Panc1 (cell line): ENCODE measurements at regions not wholly inside any gene's neighbourhood (a gene's known extent, or its start where the extent isn't known, plus 50 kb on each side); places are given as distances from the start of the nearest gene placed in this dataset.

Experiments used
- ATAC-seq: fragments of 200-7000 bp; cut with Tn5 transposase; 2 replicates; pipeline ENCODE4 v1.9.1; 2020; ENCODE audit warnings: mild to moderate bottlenecking, moderate library complexity
- BruUV-seq: library from RNA; stranded (reverse); fragments of 400-500 nt; replicated peaks from 2 replicates; lab custom pipeline; 2021; lab: Mats Ljungman, UMichigan
- CTCF ChIA-PET: fragments of 300-600 bp; sonication (Branson Sonifier 250); formaldehyde crosslinking; loops from one replicate; lab custom pipeline; 2022; ENCODE audit warnings: antibody characterized with exemption; lab: Charles Lee
- POLR2A ChIA-PET: fragments of 300-600 bp; sonication (Branson Sonifier 250); formaldehyde crosslinking; loops from one replicate; lab custom pipeline; 2022; ENCODE audit warnings: antibody characterized with exemption; lab: Charles Lee
- DNase-seq: peaks from one replicate; pipeline ENCODE4 v3.0.0-alpha.2; 2010; ENCODE audit warnings: low read depth, low spot score
- H3K27ac ChIP-seq: 2 replicates; pipeline ENCODE4 v1.5.1; 2011; ENCODE audit warnings: mild to moderate bottlenecking, low read length, inconsistent platforms
- H3K27me3 ChIP-seq: fragments of 200-500 bp; sonication (Bioruptor generic); 2 replicates; pipeline ENCODE4 v1.6.0; 2014; ENCODE audit warnings: low read length, inconsistent platforms; ENCODE audit not compliant: control insufficient read depth, insufficient read depth
- H3K36me3 ChIP-seq: fragments of 200-500 bp; sonication (Bioruptor generic); 2 replicates; pipeline ENCODE4 v1.5.1; 2014; ENCODE audit warnings: inconsistent platforms, mild to moderate bottlenecking, low read length, moderate library complexity; ENCODE audit not compliant: control insufficient read depth, insufficient read depth
- H3K4me1 ChIP-seq: 2 replicates; pipeline ENCODE4 v1.5.1; 2011; ENCODE audit warnings: inconsistent platforms, mild to moderate bottlenecking, low read length, moderate library complexity; ENCODE audit not compliant: control insufficient read depth, insufficient read depth
- H3K4me3 ChIP-seq, 2 experiments: 2 replicates each; pipeline ENCODE4 v1.5.1; 2011 to 2012; ENCODE audit warnings: low read depth in 2 of 2, low read length in 2 of 2, mild to moderate bottlenecking in 2 of 2, inconsistent platforms in 1 of 2, moderate library complexity in 1 of 2
- H3K9me3 ChIP-seq: fragments of 200-500 bp; sonication (Bioruptor generic); 2 replicates; pipeline ENCODE4 v1.5.1; 2014; ENCODE audit warnings: low read depth, mild to moderate bottlenecking, inconsistent platforms, low read length, moderate library complexity; ENCODE audit not compliant: control insufficient read depth, insufficient read depth
- POLR2AphosphoS5 ChIP-seq: IDR thresholded peaks from 2 replicates; pipeline ENCODE4 v1.6.1; 2012; ENCODE audit warnings: mild to moderate bottlenecking, low read depth, low read length, moderate library complexity
- SIN3A ChIP-seq: IDR thresholded peaks from 2 replicates; pipeline ENCODE4 v1.6.1; 2012; ENCODE audit warnings: low read depth, mild to moderate bottlenecking, low read length, moderate library complexity, borderline replicate concordance; ENCODE audit not compliant: insufficient read depth
- TCF7L2 ChIP-seq: IDR thresholded peaks from 2 replicates; pipeline ENCODE4 v1.6.1; 2011; ENCODE audit warnings: mild to moderate bottlenecking, low read depth, low read length, inconsistent platforms
- in situ Hi-C: cut with HindIII; loops from 2 replicates; pipeline ENCODE4 v1.10.0; 2016; ENCODE audit warnings: low sequenced_read_pairs, low pct_unique_long_range_greater_than_20kb
- intact Hi-C: fragments of 100-400 bp; cut with micrococcal nuclease; formaldehyde crosslinking; loops from one replicate; pipeline ENCODE4 v1.10.0; 2022; ENCODE audit not compliant: unreplicated experiment
- TF ChIP-seq, protein P1 (sequence below): fragments of 450-650 bp; IDR thresholded peaks from 2 replicates; pipeline ENCODE4 v1.5.1; 2017; ENCODE audit warnings: mild to moderate bottlenecking
- TF ChIP-seq, protein P2 (sequence below), 2 experiments: IDR thresholded peaks; 2 replicates each; pipeline ENCODE4 v1.6.1; 2011 to 2012; ENCODE audit warnings: low read depth in 2 of 2, control low read depth in 1 of 2, low read length in 1 of 2, mild to moderate bottlenecking in 1 of 2, moderate library complexity in 1 of 2; ENCODE audit not compliant: insufficient read depth in 1 of 2

DNA sequence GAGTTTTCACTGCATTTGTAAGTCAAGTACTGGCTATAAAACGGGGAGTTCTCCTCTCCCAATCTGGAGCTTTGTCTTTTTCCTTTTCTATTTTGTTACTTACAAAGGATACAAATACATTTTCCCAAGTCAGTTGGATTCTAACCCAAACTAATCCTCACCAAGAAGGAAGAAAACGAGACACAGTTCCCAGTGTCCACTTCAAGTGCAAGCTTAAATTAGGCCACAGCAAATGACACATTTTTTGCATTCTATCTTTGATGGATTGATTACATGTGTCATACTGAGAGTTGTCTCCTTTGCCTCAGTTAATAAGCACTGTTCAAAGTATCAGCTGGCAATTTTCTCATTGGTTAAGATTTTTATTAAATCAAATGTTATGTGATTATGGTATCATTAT is 296.7 kb upstream of the ANO5 start:
- TF ChIP-seq, protein P1, sequence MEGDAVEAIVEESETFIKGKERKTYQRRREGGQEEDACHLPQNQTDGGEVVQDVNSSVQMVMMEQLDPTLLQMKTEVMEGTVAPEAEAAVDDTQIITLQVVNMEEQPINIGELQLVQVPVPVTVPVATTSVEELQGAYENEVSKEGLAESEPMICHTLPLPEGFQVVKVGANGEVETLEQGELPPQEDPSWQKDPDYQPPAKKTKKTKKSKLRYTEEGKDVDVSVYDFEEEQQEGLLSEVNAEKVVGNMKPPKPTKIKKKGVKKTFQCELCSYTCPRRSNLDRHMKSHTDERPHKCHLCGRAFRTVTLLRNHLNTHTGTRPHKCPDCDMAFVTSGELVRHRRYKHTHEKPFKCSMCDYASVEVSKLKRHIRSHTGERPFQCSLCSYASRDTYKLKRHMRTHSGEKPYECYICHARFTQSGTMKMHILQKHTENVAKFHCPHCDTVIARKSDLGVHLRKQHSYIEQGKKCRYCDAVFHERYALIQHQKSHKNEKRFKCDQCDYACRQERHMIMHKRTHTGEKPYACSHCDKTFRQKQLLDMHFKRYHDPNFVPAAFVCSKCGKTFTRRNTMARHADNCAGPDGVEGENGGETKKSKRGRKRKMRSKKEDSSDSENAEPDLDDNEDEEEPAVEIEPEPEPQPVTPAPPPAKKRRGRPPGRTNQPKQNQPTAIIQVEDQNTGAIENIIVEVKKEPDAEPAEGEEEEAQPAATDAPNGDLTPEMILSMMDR: no peak
- TF ChIP-seq, protein P2, sequence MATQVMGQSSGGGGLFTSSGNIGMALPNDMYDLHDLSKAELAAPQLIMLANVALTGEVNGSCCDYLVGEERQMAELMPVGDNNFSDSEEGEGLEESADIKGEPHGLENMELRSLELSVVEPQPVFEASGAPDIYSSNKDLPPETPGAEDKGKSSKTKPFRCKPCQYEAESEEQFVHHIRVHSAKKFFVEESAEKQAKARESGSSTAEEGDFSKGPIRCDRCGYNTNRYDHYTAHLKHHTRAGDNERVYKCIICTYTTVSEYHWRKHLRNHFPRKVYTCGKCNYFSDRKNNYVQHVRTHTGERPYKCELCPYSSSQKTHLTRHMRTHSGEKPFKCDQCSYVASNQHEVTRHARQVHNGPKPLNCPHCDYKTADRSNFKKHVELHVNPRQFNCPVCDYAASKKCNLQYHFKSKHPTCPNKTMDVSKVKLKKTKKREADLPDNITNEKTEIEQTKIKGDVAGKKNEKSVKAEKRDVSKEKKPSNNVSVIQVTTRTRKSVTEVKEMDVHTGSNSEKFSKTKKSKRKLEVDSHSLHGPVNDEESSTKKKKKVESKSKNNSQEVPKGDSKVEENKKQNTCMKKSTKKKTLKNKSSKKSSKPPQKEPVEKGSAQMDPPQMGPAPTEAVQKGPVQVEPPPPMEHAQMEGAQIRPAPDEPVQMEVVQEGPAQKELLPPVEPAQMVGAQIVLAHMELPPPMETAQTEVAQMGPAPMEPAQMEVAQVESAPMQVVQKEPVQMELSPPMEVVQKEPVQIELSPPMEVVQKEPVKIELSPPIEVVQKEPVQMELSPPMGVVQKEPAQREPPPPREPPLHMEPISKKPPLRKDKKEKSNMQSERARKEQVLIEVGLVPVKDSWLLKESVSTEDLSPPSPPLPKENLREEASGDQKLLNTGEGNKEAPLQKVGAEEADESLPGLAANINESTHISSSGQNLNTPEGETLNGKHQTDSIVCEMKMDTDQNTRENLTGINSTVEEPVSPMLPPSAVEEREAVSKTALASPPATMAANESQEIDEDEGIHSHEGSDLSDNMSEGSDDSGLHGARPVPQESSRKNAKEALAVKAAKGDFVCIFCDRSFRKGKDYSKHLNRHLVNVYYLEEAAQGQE (IDR thresholded peaks at IDR 0.05; ENCODE audit: insufficient read depth in 1 of 2, low read depth in 2 of 2, low read length in 1 of 2): no peak
- TF ChIP-seq TCF7L2 (no peak), POLR2AphosphoS5 (no peak), SIN3A (no peak)
- H3K9me3 ChIP-seq: no peaks in the 10 kb centered on the region

GRCh38 chr11:21896746-21897602 is 295.9 kb upstream of the ANO5 start:
- BruUV-seq: no TSS peak
- Histone ChIP-seq H3K27ac (no peak overlapping the region), H3K36me3 (no peaks in the 10 kb centered on the region), H3K27me3 (no peaks in the 10 kb centered on the region), H3K9me3 (no peaks in the 10 kb centered on the region), H3K4me1 (no peaks in the 10 kb centered on the region), H3K4me3 (no peak overlapping the region)
- DNase-seq (no peak), ATAC-seq (no peak)
- POLR2A ChIA-PET: no interaction called here
- intact Hi-C loops (no loop called here), in situ Hi-C loops (no loop called here)
- CTCF ChIA-PET: no interaction called here
- no peak for TF ChIP-seq TCF7L2
- no peak for TF ChIP-seq POLR2AphosphoS5
- TF ChIP-seq SIN3A: no peak
- TF ChIP-seq, protein P2 (IDR thresholded peaks at IDR 0.05; ENCODE audit: insufficient read depth in 1 of 2, low read depth in 2 of 2, low read length in 1 of 2): no peak
- TF ChIP-seq, protein P1: no peak

More for the DNA sequence above, 296.7 kb upstream of the ANO5 start:
- Histone ChIP-seq H3K4me3 (no peak overlapping the region), H3K4me1 (no peaks in the 10 kb centered on the region), H3K27me3 (no peaks in the 10 kb centered on the region), H3K27ac (no peak overlapping the region), H3K36me3 (no peaks in the 10 kb centered on the region)
- in situ Hi-C loops: no loop called here
- intact Hi-C loops: no loop called here
- DNase-seq: no peak
- BruUV-seq: no TSS peak
- POLR2A ChIA-PET: no interaction called here
- ATAC-seq: no peak
- CTCF ChIA-PET: no interaction called here
